B cell (primary cell): ENCODE measurements at regions not wholly inside any gene's neighbourhood (a gene's known extent, or its start where the extent isn't known, plus 50 kb on each side); places are given as distances from the start of the nearest gene placed in this dataset.

Experiments used
- ATAC-seq: fragments of 200-7000 bp; cut with Tn5 transposase; one replicate; pipeline ENCODE4 v1.10.0; 2021; ENCODE audit warnings: low read depth, mild to moderate bottlenecking, moderate number of reproducible peaks, moderate library complexity
- CTCF ChIA-PET: fragments of 350-600 bp; sonication (Branson Sonifier 250); formaldehyde crosslinking; loops from one replicate; lab custom pipeline; 2021; ENCODE audit warnings: antibody characterized with exemption, inconsistent platforms; lab: Charles Lee
- POLR2A ChIA-PET: fragments of 350-600 bp; sonication (Branson Sonifier 250); formaldehyde crosslinking; loops from one replicate; lab custom pipeline; 2021; ENCODE audit warnings: antibody characterized with exemption; lab: Charles Lee
- DNase-seq: peaks from one replicate; pipeline ENCODE4 v3.0.0; 2013
- H2AFZ ChIP-seq: 2 replicates; pipeline ENCODE4 v1.6.1; 2012; ENCODE audit warnings: mild to moderate bottlenecking, low read depth, low read length; ENCODE audit not compliant: insufficient read depth, poor library complexity, severe bottlenecking
- H3K27ac ChIP-seq, 2 donors: 1 replicate in 1 of 2; 2 replicates in 1 of 2; pipeline ENCODE4 v1.5.1; 2012 to 2013; ENCODE audit warnings: low read length in 2 of 2, mild to moderate bottlenecking in 2 of 2, moderate library complexity in 1 of 2
- H3K27me3 ChIP-seq, 4 experiments: fragments of 200-600 bp in 1 of 4; sonication (generic) in 1 of 4; replicated peaks in 1 of 4; 1 replicate in 2 of 4; 2 replicates in 2 of 4; pipeline versions ENCODE4 v1.6.1 to v1.7.0; 2013 to 2016; ENCODE audit warnings: low read length in 3 of 4, mild to moderate bottlenecking in 2 of 4, mixed read lengths in 1 of 4, moderate library complexity in 1 of 4; ENCODE audit not compliant: insufficient read depth in 4 of 4, control insufficient read depth in 3 of 4; ENCODE audit errors: control extremely low read depth in 1 of 4
- H3K36me3 ChIP-seq, 2 experiments: replicated peaks in 1 of 2; 1 replicate in 1 of 2; 2 replicates in 1 of 2; pipeline versions ENCODE4 v1.6.1 to v1.7.1; 2013; ENCODE audit warnings: low read length in 1 of 2; ENCODE audit not compliant: insufficient read depth in 2 of 2, control insufficient read depth in 1 of 2; ENCODE audit errors: control extremely low read depth in 1 of 2, extremely low read depth in 1 of 2
- H3K4me1 ChIP-seq, 2 donors: fragments of 200-600 bp in 1 of 2; sonication (generic) in 1 of 2; 1 replicate in 1 of 2; 2 replicates in 1 of 2; pipeline versions ENCODE4 v1.5.1 to v1.6.1; 2013 to 2017; ENCODE audit warnings: low read length in 2 of 2; ENCODE audit not compliant: control insufficient read depth in 2 of 2, insufficient read depth in 2 of 2
- H3K4me2 ChIP-seq: replicated peaks from 2 replicates; pipeline ENCODE3; 2012; ENCODE audit warnings: mild to moderate bottlenecking, low read depth, low read length; ENCODE audit not compliant: poor library complexity, severe bottlenecking
- H3K4me3 ChIP-seq, 5 experiments: fragments of 200-600 bp in 1 of 5; sonication (generic) in 1 of 5; 1 replicate in 3 of 5; 2 replicates in 2 of 5; pipeline versions ENCODE4 v1.5.1 to v1.7.0; 2011 to 2016; ENCODE audit warnings: low read length in 4 of 5, mild to moderate bottlenecking in 4 of 5, low read depth in 2 of 5, control low read depth in 1 of 5, moderate library complexity in 1 of 5; ENCODE audit not compliant: insufficient read depth in 1 of 5; ENCODE audit errors: control extremely low read depth in 1 of 5, extremely low read depth in 1 of 5
- H3K79me2 ChIP-seq: fragments of 200-600 bp; sonication (generic); one replicate; pipeline ENCODE4 v1.6.0; 2016; ENCODE audit warnings: low read length; ENCODE audit not compliant: control insufficient read depth, insufficient read depth
- H3K9ac ChIP-seq: fragments of 200-600 bp; sonication (generic); 2 replicates; pipeline ENCODE4 v1.6.1; 2017; ENCODE audit warnings: mild to moderate bottlenecking, low read length, moderate library complexity
- H3K9me3 ChIP-seq, 3 donors: one replicate each; pipeline versions ENCODE4 v1.6.1 to v1.7.1; 2013; ENCODE audit warnings: low read length in 2 of 3; ENCODE audit not compliant: control insufficient read depth in 2 of 3, insufficient read depth in 1 of 3; ENCODE audit errors: control extremely low read depth in 1 of 3
- H4K20me1 ChIP-seq: 2 replicates; pipeline ENCODE4 v1.6.0; 2012; ENCODE audit warnings: mild to moderate bottlenecking, low read length; ENCODE audit not compliant: insufficient read depth, control insufficient read depth, poor library complexity, severe bottlenecking
- H3K27ac Mint-ChIP-seq: one replicate; pipeline ENCODE4 v1.8.0; 2021; ENCODE audit warnings: mixed read lengths
- H3K27me3 Mint-ChIP-seq: one replicate; pipeline ENCODE4 v1.8.0; 2021; ENCODE audit warnings: mixed read lengths
- H3K4me1 Mint-ChIP-seq: one replicate; pipeline ENCODE4 v1.8.0; 2021; ENCODE audit warnings: mixed read lengths
- H3K4me3 Mint-ChIP-seq: one replicate; pipeline ENCODE4 v1.8.0; 2021; ENCODE audit warnings: mixed read lengths
- H3K9me3 Mint-ChIP-seq: one replicate; pipeline ENCODE4 v1.8.0; 2022; ENCODE audit warnings: mixed read lengths; ENCODE audit not compliant: insufficient read depth
- EZH2 ChIP-seq: IDR thresholded peaks from 2 replicates; pipeline ENCODE4 v1.6.1; 2012; ENCODE audit warnings: borderline replicate concordance, low read depth, mild to moderate bottlenecking, moderate library complexity, low read length; ENCODE audit not compliant: insufficient read depth, poor library complexity, severe bottlenecking
- WGBS: methylation state at CpG from one replicate; pipeline ENCODE4 v1.1.5; 2013; ENCODE audit warnings: missing lambda C conversion rate; ENCODE audit not compliant: insufficient coverage; 5-methylcytosine and 5-hydroxymethylcytosine counted together
- intact Hi-C: fragments of 100-400 bp; cut with micrococcal nuclease; formaldehyde crosslinking; loops from one replicate; pipeline ENCODE4 v1.10.0; 2022
- TF ChIP-seq, protein P1 (sequence below): fragments of 200-600 bp; IDR thresholded peaks from one replicate; pipeline ENCODE4 v1.8.0; 2022; ENCODE audit warnings: antibody characterized with exemption, mild to moderate bottlenecking

DNA sequence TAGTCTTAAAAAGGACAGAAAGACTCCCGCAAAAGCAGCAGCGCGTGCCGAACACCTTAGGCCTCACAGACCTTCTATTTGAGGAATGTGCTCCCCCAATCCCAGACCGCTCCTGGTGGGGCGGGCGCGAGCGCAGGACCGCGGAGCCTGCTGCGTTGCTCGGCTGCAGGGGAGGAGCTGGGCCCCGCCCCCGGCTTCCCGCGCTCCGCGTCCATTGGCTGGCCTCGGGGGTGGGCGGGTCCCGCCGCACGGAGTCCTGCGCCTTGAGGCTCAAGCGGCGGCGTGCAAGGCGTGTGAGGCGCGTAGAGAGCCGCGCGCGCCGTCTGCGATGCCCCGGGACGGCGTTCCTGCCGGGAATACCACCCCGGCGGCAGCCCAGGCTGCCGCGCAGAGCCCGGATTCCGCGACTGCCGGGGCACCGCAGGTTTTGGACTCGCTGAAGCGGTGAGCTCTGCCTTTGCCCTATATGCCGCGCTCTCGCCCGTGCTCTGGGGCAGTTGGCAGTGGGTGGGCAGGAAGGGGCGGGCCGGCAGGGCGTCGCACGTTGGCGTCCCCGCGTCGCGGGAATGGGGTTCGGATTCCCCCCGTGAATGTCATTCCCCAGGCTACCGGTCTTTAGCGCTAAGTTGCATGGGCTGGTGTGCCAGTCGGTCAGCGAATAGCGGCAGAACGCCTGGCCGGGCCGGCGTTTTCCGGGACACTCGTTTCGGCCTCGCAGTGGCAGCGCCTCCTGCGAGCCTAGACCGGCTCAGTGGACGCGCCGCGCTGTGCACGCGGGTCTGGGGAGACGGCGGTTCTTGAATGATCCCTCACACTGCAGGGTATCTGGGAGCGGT, 49.6 kb upstream of the PAIP2B start:
- H3K4me2 ChIP-seq = peak overlapping the region; percentile 91
- Mint-ChIP-seq H3K4me3 (peak overlapping the region; percentile 87), H3K9me3 (peaks cover 3% of the 10 kb centered on the region), H3K27ac (peak overlapping the region; percentile 24), H3K4me1 (peaks cover 22% of the 10 kb centered on the region), H3K27me3 (peaks cover 54% of the 10 kb centered on the region)
- H3K9ac ChIP-seq = peak overlapping the region; percentile 63
- H3K36me3 ChIP-seq = no peaks in the 10 kb centered on the region
- intact Hi-C loops = loop anchor here (1.0 to 10.0 kb wide), 5 partner anchors 49 to 1636 kb away; partner anchors contain the start of genes MCEE, MPHOSPH10, NAGK and PAIP2B
- H2AFZ ChIP-seq = peak overlapping the region; percentile 83
- under 1% methylated on average over 91 of the region's 93 CpGs for WGBS
- no peaks in the 10 kb centered on the region for H4K20me1 ChIP-seq
- ChIA-PET CTCF (interaction anchor here (0.6 to 2.7 kb wide), 7 partner anchors 20 to 237 kb away, joined by 3 to 9 read pairs (median 4); partner anchors contain the start of genes PAIP2B and ZNF638), POLR2A (interaction anchor here (0.6 to 0.8 kb wide), 2 partner anchors 55 to 148 kb away, joined by 4 read pairs; partner anchors contain the start of gene ZNF638)
- peak overlapping the region; percentile 23 to 77 (median 58) for H3K4me3 ChIP-seq
- H3K9me3 ChIP-seq = peaks cover 0 to 8% (median 0%) of the 10 kb centered on the region in 3 donors
- DNase-seq = peak; percentile 90
- H3K27me3 ChIP-seq = peaks cover 0 to 19% (median 9%) of the 10 kb centered on the region in 4 experiments
- peaks cover 18 to 19% of the 10 kb centered on the region in 2 donors for H3K4me1 ChIP-seq
- H3K27ac ChIP-seq = no peak overlapping the region
- ATAC-seq = peak; percentile 99
- no peak for TF ChIP-seq EZH2
- TF ChIP-seq, protein P1, sequence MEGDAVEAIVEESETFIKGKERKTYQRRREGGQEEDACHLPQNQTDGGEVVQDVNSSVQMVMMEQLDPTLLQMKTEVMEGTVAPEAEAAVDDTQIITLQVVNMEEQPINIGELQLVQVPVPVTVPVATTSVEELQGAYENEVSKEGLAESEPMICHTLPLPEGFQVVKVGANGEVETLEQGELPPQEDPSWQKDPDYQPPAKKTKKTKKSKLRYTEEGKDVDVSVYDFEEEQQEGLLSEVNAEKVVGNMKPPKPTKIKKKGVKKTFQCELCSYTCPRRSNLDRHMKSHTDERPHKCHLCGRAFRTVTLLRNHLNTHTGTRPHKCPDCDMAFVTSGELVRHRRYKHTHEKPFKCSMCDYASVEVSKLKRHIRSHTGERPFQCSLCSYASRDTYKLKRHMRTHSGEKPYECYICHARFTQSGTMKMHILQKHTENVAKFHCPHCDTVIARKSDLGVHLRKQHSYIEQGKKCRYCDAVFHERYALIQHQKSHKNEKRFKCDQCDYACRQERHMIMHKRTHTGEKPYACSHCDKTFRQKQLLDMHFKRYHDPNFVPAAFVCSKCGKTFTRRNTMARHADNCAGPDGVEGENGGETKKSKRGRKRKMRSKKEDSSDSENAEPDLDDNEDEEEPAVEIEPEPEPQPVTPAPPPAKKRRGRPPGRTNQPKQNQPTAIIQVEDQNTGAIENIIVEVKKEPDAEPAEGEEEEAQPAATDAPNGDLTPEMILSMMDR = no peak
- H3K79me2 ChIP-seq = no peaks in the 10 kb centered on the region
